SJCRH30 (cell line): ENCODE measurements at regions not wholly inside any gene's neighbourhood (a gene's known extent, or its start where the extent isn't known, plus 50 kb on each side); places are given as distances from the start of the nearest gene placed in this dataset.
"Not testable (repeated sequence)": the region's sequence is repeated elsewhere in the genome, so short reads cannot be mapped to it uniquely, and the experiment has no call there.

ENCODE experiments used
- DNase-seq, 2 experiments: peaks; one replicate each; pipeline ENCODE4 v3.0.0-alpha.2; 2015 to 2020
- H3K27ac ChIP-seq: fragments of 250-450 bp; sonication (Bioruptor Pico); 2 replicates; pipeline ENCODE4 v1.5.1; 2020; ENCODE audit warnings: mild to moderate bottlenecking, moderate library complexity
- H3K27me3 ChIP-seq: fragments of 250-450 bp; sonication (Bioruptor Pico); 2 replicates; pipeline ENCODE4 v1.5.1; 2020; ENCODE audit warnings: mild to moderate bottlenecking, moderate library complexity
- H3K36me3 ChIP-seq: fragments of 250-450 bp; sonication (Bioruptor Pico); 2 replicates; pipeline ENCODE4 v1.5.1; 2020; ENCODE audit warnings: mild to moderate bottlenecking, moderate library complexity
- H3K4me1 ChIP-seq: fragments of 250-450 bp; sonication (Bioruptor Pico); 2 replicates; pipeline ENCODE4 v1.5.1; 2020; ENCODE audit warnings: mild to moderate bottlenecking, moderate library complexity
- H3K4me3 ChIP-seq: fragments of 250-450 bp; sonication (Bioruptor Pico); 2 replicates; pipeline ENCODE4 v1.5.1; 2020; ENCODE audit warnings: mild to moderate bottlenecking, moderate library complexity
- H3K9me3 ChIP-seq: fragments of 250-450 bp; sonication (Bioruptor Pico); replicated peaks from 2 replicates; pipeline ENCODE4 v1.5.1; 2020; ENCODE audit warnings: mild to moderate bottlenecking, moderate library complexity

DNA sequence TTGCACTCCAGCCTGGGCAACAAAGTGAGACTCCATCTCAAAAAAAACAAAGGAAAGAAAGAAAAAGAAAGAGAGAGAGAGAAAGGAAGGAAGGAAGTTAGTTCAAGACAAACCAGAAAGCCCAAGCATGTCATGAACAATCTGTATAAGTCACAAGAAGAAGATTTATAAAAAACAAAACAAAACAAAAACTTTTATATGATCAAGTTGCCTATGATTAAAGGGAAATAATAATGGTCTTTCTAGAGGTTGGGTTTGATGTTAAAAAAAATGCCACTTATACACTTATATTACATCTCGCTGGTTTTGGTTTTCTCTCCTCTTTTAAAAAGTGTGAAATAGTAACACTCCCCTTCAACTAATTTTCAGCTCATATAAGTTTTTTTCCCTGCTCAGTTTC, 146.2 kb upstream of the CARMIL1 start:
- no peaks in the 10 kb centered on the region for H3K36me3 ChIP-seq
- H3K27me3 ChIP-seq = no peaks in the 10 kb centered on the region
- no peak for DNase-seq
- no peak overlapping the region for H3K27ac ChIP-seq
- no peaks in the 10 kb centered on the region for H3K9me3 ChIP-seq
- no peaks in the 10 kb centered on the region for H3K4me1 ChIP-seq
- no peak overlapping the region for H3K4me3 ChIP-seq

DNA sequence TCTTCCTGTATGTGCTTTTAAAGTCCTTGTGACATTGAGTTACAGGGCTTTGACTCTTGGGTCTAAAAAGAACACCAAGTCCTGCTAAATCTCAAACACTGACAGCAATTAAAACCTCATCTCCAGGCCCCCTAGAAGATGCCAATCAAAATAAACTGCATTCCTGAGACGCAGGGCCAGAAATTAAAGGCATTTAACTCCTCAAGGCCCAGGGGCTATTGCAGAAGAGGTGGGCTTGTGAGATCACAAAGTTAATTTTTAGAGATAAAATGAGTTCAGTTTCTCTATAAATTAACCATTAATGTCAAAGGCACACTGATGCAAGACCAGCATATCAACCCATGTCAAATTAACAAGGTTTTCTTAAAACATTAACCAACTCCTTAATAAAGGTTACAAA, 145.6 kb upstream of the CARMIL1 start:
- no peaks in the 10 kb centered on the region for H3K36me3 ChIP-seq
- DNase-seq = no peak
- H3K4me3 ChIP-seq = no peak overlapping the region
- no peaks in the 10 kb centered on the region for H3K27me3 ChIP-seq
- no peak overlapping the region for H3K27ac ChIP-seq
- H3K9me3 ChIP-seq = no peaks in the 10 kb centered on the region
- no peaks in the 10 kb centered on the region for H3K4me1 ChIP-seq

DNA sequence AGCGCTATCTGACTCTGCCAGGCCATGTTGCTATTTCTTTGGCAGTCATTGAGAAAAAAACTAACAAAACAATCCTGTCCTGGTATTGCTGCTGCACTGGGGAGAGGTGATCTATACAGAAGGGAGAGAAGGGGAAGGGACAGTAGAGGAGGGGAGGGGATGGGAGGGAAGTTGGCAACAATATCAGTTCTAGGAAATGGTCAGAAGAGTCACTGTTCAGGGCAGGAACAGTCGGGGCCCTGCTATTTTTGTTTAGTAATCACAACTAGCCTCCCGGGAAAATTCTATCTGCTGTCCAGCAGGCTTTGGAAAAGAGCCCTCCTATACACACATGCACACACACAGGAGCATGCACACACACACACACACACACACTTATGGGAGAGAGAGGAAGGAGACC, 142.3 kb upstream of the CARMIL1 start:
- no peaks in the 10 kb centered on the region for H3K9me3 ChIP-seq
- H3K36me3 ChIP-seq = no peaks in the 10 kb centered on the region
- H3K27ac ChIP-seq = no peak overlapping the region
- no peak overlapping the region for H3K4me3 ChIP-seq
- H3K27me3 ChIP-seq = no peaks in the 10 kb centered on the region
- no peaks in the 10 kb centered on the region for H3K4me1 ChIP-seq
- DNase-seq = no peak

DNA sequence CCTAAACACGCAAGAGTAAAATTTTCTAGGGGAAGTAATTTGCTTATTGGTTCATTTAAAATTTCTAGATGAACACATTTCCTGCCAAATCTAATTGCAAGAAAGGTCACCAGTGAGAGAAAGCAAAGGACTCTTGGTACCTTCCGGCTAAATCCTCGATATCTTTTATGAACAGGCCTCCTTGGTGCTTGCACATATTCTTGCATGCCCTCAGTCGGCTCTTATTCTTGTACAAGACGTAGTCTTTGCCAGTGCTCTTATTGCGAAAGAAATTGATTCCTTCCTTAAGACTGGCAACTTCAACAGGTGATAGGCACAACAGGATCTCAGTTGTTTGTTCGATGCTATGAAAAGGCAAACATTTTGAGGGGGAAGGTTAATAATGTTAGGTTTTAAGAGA, 141.7 kb upstream of the CARMIL1 start:
- Histone ChIP-seq H3K27ac (no peak overlapping the region), H3K27me3 (no peaks in the 10 kb centered on the region), H3K9me3 (no peaks in the 10 kb centered on the region), H3K4me1 (no peaks in the 10 kb centered on the region), H3K36me3 (no peaks in the 10 kb centered on the region), H3K4me3 (no peak overlapping the region)
- no peak for DNase-seq

DNA sequence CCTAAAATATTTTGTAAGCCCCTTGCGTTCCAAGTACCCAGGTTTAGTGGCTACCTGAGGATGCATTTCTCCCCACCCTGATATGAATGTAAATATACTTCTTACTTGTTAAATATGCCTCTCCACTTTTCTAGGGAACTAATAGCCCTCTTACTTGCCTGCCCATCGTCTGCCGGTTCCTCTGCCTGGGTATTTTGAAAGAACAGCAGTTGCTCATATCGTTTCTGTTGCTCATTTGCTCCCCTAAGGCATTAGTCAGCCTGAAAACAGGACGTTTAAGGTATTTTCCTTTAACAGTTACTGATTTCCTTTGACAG, 141.3 kb upstream of the CARMIL1 start:
- DNase-seq = no peak
- Histone ChIP-seq H3K27me3 (no peaks in the 10 kb centered on the region), H3K9me3 (no peaks in the 10 kb centered on the region), H3K4me1 (no peaks in the 10 kb centered on the region), H3K36me3 (no peaks in the 10 kb centered on the region), H3K4me3 (no peak overlapping the region), H3K27ac (no peak overlapping the region)

DNA sequence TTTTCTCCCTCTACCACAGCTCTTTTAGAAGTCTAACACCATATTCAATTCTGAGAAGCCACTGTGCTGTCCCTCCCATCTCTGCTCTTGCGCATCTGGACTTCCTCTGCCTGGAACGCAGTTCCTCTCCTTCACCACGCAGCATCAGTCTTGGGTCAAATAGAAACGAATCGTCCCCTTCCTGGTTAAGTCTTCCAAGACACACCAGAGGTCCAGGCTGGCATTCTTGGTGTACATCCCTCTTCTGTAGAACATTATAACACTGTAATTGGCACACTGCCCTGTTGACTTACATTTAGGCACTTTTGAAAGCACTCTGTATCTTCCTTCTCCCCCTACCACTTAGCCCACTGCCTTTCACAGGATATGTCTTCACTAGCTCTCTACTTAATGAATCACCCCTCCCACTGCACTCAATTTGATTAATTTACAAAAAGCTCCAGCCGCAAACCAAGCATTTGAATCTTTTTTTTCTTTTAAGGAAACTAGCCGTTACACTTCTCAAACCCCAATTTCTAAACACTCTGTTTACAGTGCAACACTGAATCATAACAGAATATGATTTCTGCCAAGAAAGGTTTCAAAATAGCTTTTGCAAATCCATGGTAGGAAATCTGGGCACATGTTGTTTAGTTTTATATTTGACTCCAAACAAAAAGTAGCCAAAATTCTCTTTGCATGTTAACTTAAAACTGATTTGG, 140.8 kb upstream of the CARMIL1 start:
- Histone ChIP-seq H3K27me3 (no peaks in the 10 kb centered on the region), H3K27ac (no peak overlapping the region), H3K36me3 (no peaks in the 10 kb centered on the region), H3K4me1 (no peaks in the 10 kb centered on the region), H3K9me3 (no peaks in the 10 kb centered on the region), H3K4me3 (peak overlapping the region; percentile 5; the same call in 1 of the 2 replicates)
- DNase-seq = peak in 1 of 2 experiments; percentile 1

DNA sequence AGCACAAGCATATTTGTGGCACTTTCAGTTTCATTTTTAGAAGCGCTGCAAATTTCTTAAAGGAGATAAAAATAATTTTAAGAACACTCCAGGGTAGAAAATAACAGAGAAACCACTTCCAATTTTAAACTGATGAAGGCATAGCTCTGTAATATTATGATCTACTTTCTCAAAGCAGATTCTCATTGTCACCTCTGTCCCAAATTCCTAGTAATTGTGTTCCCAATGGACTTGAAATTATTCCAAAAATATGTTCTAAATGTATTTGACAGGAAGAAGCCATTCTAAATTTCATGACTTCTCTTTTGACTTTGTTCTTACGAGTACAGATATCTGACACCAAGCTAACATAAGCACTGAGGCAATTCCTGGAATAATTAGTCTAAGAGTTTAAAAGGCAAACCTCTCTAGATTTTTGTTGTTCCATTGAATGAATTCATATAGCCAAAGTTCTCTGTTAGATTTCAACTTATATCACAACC, 140.2 kb upstream of the CARMIL1 start:
- Histone ChIP-seq H3K27ac (no peak overlapping the region), H3K36me3 (no peaks in the 10 kb centered on the region), H3K9me3 (no peaks in the 10 kb centered on the region), H3K4me3 (peak overlapping the region; percentile 5; the same call in 1 of the 2 replicates), H3K4me1 (no peaks in the 10 kb centered on the region), H3K27me3 (no peaks in the 10 kb centered on the region)
- no peak for DNase-seq

DNA sequence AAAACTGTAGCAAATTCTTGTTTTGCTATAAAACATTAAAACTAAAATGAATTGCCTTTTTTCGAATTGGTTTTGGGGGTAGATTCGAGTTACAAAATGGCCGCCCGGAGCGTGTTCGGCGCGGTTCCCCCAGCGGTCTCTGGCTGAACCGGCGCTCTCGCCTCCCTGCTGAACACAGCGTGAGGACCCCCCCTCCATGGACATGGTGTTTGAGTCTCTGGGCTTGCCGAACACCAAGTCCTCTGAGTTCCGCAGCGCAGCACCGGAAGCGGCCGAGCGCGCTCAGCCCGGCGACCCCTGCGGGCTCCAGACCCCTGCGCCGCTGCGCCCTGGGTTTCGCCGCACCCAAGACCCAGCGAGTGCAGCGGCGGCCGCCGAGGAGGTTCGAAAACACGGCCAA, 139.6 kb upstream of the CARMIL1 start:
- not testable (repeated sequence) for H3K27ac ChIP-seq, H3K4me3 ChIP-seq, H3K9me3 ChIP-seq, H3K36me3 ChIP-seq, H3K4me1 ChIP-seq, DNase-seq, H3K27me3 ChIP-seq

DNA sequence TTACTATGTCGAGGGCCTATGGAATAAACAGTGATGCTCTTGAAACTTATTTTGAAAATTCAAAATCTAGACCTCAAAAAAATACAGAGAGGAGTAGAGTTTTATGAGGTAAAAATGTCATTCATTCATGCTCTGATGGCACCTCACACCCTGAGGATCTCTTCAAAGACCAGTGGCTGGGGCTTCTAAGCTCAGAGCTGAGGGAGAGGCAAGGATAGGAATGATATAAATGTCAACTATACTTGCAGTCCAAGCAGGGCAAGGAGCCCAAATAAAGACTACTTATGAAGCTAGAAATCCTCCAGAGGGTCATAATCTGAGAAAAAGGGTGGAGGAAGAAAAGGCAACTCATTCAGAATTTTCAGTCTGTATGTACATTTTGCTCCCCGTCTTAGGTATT, 136.7 kb upstream of the CARMIL1 start:
- no peaks in the 10 kb centered on the region for H3K36me3 ChIP-seq

DNA sequence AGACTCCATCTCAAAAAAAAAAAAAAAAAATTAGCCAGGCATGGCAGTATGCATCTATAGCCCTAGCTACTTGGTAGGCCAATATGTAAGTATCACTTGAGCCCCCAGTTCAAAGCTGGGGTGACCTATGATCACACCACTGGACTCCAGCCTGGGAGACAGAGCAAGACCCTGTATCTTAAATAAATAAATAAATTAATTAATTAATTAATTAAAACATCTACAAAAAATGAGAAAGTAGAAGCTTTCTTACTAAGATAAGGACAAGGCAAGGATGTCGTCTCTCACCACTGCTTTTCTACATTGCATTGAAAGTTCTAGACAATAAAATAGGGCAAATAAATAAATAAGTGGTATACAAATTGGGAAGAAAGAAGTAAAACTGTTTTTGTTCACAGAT, 134.3 kb upstream of the CARMIL1 start:
- no peaks in the 10 kb centered on the region for H3K9me3 ChIP-seq
- H3K36me3 ChIP-seq = no peaks in the 10 kb centered on the region
- no peaks in the 10 kb centered on the region for H3K27me3 ChIP-seq
- H3K27ac ChIP-seq = no peak overlapping the region
- no peak for DNase-seq
- no peaks in the 10 kb centered on the region for H3K4me1 ChIP-seq
- no peak overlapping the region for H3K4me3 ChIP-seq

More for the DNA sequence above, 136.7 kb upstream of the CARMIL1 start:
- no peak for DNase-seq
- Histone ChIP-seq H3K27me3 (no peaks in the 10 kb centered on the region), H3K27ac (no peak overlapping the region), H3K9me3 (no peaks in the 10 kb centered on the region), H3K4me1 (no peaks in the 10 kb centered on the region), H3K4me3 (no peak overlapping the region)

DNA sequence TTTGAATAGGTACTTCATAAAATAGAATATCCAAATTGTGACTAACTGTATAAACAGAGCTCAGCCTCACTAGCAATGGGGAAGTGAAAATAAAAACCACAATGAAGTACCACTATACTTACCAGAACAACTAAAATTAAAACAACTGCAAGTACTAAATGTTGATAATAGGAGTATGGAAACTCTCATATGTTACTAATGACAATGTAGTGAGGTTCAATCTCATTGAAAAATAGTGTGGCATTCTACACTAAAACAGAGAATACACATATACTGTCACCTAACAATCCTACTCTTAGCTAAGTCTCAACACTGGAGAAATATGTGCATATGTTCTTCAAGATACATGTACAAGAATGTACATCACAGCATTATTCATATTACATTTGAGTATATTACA, 132.0 kb upstream of the CARMIL1 start:
- H3K27me3 ChIP-seq = no peaks in the 10 kb centered on the region
- no peak for DNase-seq

DNA sequence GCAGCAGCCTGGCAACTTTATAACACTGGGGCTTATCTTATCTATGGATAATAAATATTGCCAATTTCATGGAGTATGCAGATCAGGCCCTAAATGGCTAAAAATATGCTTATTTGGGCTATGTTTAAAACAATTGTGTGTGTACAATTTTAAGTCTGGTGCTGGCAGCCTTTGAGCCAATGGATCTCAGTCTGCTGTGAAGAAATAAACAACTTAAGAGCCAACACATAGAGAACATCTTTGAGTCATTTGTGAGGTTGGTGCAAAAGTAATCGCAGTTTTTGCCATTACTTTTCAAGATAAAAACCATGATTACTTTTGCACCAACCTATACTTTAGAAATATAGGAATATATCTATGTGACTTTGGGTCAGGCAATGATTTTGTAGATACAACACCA, 129.1 kb upstream of the CARMIL1 start:
- no peaks in the 10 kb centered on the region for H3K9me3 ChIP-seq
- H3K27ac ChIP-seq = no peak overlapping the region
- H3K27me3 ChIP-seq = no peaks in the 10 kb centered on the region
- no peaks in the 10 kb centered on the region for H3K4me1 ChIP-seq
- H3K4me3 ChIP-seq = no peak overlapping the region
- H3K36me3 ChIP-seq = no peaks in the 10 kb centered on the region
- DNase-seq = no peak

More for the DNA sequence above, 132.0 kb upstream of the CARMIL1 start:
- Histone ChIP-seq H3K4me3 (no peak overlapping the region), H3K27ac (no peak overlapping the region), H3K4me1 (no peaks in the 10 kb centered on the region), H3K9me3 (no peaks in the 10 kb centered on the region), H3K36me3 (no peaks in the 10 kb centered on the region)

DNA sequence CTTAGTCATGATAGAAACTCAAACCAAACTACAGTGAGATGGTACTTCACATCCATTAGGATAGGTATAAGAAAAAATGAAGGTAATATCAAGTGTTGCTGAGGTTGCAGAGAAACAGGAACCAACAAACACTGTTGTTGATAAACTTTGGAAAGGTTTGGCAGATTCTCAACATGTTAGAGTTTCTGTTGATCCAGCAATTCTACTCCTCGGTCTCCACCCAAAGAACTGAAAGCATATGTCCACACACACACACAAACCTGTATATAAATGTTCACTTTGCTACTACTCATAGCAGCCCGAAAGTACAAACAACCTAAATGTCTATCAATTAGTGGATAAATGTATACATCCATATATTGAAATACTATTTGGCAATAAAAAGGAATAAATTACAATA, 128.3 kb upstream of the CARMIL1 start:
- H3K27me3 ChIP-seq = no peaks in the 10 kb centered on the region
- no peak overlapping the region for H3K27ac ChIP-seq
- no peaks in the 10 kb centered on the region for H3K4me1 ChIP-seq
- H3K4me3 ChIP-seq = no peak overlapping the region
- no peak for DNase-seq
- no peaks in the 10 kb centered on the region for H3K9me3 ChIP-seq
- H3K36me3 ChIP-seq = no peaks in the 10 kb centered on the region

DNA sequence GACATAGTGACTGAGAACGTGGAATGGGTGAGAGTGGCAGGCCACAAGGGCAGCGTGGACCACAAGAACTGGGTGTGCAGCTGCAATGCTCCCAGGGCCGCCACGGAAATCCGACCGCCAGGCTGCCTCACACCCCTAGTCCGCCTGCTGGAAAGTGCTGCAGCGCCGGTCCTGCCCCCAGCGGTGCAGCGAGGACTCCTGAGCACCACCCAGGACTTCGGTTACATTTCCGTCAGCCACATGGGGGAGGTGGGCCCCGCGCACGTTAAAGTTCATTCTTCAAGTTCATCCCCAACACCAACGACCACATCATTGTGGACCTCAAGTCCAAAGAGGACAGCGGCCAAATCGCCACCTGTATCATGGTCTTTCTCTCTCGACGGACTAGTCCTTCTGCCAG, 126.1 kb upstream of the CARMIL1 start:
- H3K27ac ChIP-seq = no peak overlapping the region
- H3K4me1 ChIP-seq = no peaks in the 10 kb centered on the region
- H3K4me3 ChIP-seq = no peak overlapping the region
- H3K36me3 ChIP-seq = no peaks in the 10 kb centered on the region
- no peaks in the 10 kb centered on the region for H3K27me3 ChIP-seq
- DNase-seq = no peak
- no peaks in the 10 kb centered on the region for H3K9me3 ChIP-seq

DNA sequence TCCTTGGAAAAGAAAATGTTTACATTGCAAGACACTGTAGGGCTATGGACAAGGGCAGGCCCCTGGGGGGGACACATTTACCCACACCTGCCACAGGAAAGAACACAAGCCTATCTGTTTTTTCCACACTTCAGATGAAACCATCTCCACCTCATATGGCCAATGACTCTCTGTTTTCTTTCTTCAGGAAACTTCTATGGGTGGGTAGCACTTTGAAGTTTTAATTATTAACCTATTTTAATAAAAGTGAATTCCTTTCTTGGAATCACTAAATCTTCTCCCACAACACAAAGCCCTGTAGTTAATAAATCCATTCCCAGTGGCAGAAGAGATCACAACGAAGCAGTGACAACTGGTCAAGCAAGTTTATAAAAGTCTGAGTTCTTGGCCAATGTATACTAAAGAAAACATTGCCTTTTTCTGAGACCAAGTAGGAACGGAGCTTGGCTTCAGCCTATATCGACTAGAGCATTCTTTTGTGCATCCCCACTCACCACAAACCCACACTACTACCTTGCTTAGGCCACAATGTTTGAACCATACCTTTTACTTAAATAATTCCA, 125.1 kb upstream of the CARMIL1 start:
- H3K4me1 ChIP-seq = no peaks in the 10 kb centered on the region
- H3K4me3 ChIP-seq = no peak overlapping the region
- no peak for DNase-seq
- H3K9me3 ChIP-seq = no peaks in the 10 kb centered on the region
- H3K27ac ChIP-seq = no peak overlapping the region
- H3K27me3 ChIP-seq = no peaks in the 10 kb centered on the region
- H3K36me3 ChIP-seq = no peaks in the 10 kb centered on the region

DNA sequence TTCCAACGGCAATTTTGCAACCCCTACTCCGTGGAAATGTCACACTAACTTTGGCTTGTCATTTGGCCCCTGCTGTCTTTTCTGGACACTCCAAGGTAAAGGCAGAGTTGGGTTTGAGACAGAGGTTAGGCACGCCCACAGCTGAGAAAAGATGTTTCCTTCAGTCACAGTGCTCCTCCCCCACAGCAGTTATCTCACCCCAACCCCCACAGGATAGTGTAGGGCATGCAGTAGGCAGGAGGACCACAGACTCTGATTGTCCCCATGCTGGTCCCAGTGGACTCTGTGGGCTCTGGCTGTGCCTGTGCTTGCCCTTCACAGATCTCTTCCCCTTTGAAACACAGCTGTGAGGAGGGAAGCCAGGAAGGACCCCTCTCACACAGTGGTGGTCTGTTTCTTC, 124.0 kb upstream of the CARMIL1 start:
- H3K4me1 ChIP-seq = no peaks in the 10 kb centered on the region
- no peaks in the 10 kb centered on the region for H3K27me3 ChIP-seq
- H3K9me3 ChIP-seq = no peaks in the 10 kb centered on the region
- H3K4me3 ChIP-seq = no peak overlapping the region
- no peak overlapping the region for H3K27ac ChIP-seq
- H3K36me3 ChIP-seq = no peaks in the 10 kb centered on the region
- no peak for DNase-seq
